ENCODE measurements at regions not wholly inside any gene's neighbourhood (a gene's known extent, or its start where the extent isn't known, plus 50 kb on each side); places are given as distances from the start of the nearest gene placed in this dataset.
"Not testable (repeated sequence)": the region's sequence is repeated elsewhere in the genome, so short reads cannot be mapped to it uniquely, and the experiment has no call there.

- no peak for DNase-seq
These were observed 81.1 kb downstream of the ARL6IP4 start for GRCh38 chr12:123061441-123062205.

- DNase-seq, result no peak
These were observed 79.0 kb downstream of the ARL6IP4 start for GRCh38 chr12:123059500-123059899.

GRCh38 chr12:123058980-123059379, 78.5 kb downstream of the ARL6IP4 start:
- DNase-seq, result no peak

GRCh38 chr12:123058481-123058880, 78.0 kb downstream of the ARL6IP4 start:
- peak in 1 of 2 experiments; percentile 60 for DNase-seq

- peak; percentile 32 to 54 for DNase-seq
These were observed 77.2 kb downstream of the ARL6IP4 start for GRCh38 chr12:123057513-123058265.

GRCh38 chr12:123056709-123057108, 76.2 kb downstream of the ARL6IP4 start:
- no peak for DNase-seq

GRCh38 chr12:123056053-123056452, 75.6 kb downstream of the ARL6IP4 start:
- no peak for DNase-seq

- peak; percentile 51 to 87 for DNase-seq
These were observed 74.8 kb downstream of the ARL6IP4 start for GRCh38 chr12:123055281-123055766.

- DNase-seq, result no peak
These were observed 73.9 kb downstream of the ARL6IP4 start for GRCh38 chr12:123054371-123054770.

GRCh38 chr12:123051556-123051955, 71.1 kb downstream of the ARL6IP4 start:
- no peak for DNase-seq

- no peak for DNase-seq
These were observed 70.4 kb downstream of the ARL6IP4 start for GRCh38 chr12:123050913-123051312.

GRCh38 chr12:123050331-123050831, 69.9 kb downstream of the ARL6IP4 start:
- no peak for DNase-seq

- DNase-seq, result no peak
These were observed 69.1 kb downstream of the ARL6IP4 start for GRCh38 chr12:123049398-123050240.

GRCh38 chr12:123047892-123048291, 67.4 kb downstream of the ARL6IP4 start:
- DNase-seq, result not testable (repeated sequence)

GRCh38 chr12:123047289-123047688, 66.8 kb downstream of the ARL6IP4 start:
- DNase-seq, result no peak

GRCh38 chr12:123046431-123046830, 66.0 kb downstream of the ARL6IP4 start:
- DNase-seq, result no peak

GRCh38 chr12:123045678-123046077, 65.2 kb downstream of the ARL6IP4 start:
- no peak for DNase-seq

- DNase-seq, result no peak
These were observed 63.9 kb downstream of the ARL6IP4 start for GRCh38 chr12:123044351-123044750.

GRCh38 chr12:123043536-123044001, 63.1 kb downstream of the ARL6IP4 start:
- peak in 1 of 2 experiments; percentile 51 for DNase-seq

GRCh38 chr12:123042833-123043232, 62.4 kb downstream of the ARL6IP4 start:
- DNase-seq, result no peak

GRCh38 chr12:123041811-123042655, 61.6 kb downstream of the ARL6IP4 start:
- no peak for DNase-seq
